ENCODE measurements at regions not wholly inside any gene's neighbourhood (a gene's known extent, or its start where the extent isn't known, plus 50 kb on each side); places are given as distances from the start of the nearest gene placed in this dataset.

DNA sequence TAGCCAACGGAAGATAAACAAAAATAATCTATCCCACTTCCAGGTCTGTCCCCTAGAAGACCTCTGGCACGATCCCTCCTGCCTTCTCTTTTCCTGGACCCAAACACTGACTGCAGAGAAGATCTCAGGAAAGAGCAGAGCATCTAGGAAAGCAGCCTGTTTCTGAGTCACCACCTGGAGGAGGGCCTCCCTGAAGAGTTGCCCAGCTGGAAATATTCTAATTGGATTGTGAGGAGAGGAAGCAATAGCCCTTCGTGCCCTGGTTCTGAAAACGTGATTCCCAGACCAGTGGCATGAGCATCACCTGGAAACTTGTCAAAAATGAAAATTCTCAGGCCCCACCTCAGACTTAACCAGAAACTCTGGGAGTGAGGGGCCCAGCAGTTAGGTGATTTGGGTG, 411.1 kb downstream of the SETD4 start:
- TF ChIP-seq ZNF16 (tag by site-specific recombination; IDR thresholded peaks at IDR 0.05; ENCODE audit: low read depth): no peak
- TF ChIP-seq REST (tag by site-specific recombination; IDR thresholded peaks at IDR 0.05): no peak
- TF ChIP-seq CTCF (tag by site-specific recombination; IDR thresholded peaks at IDR 0.05): no peak
- TF ChIP-seq ZNF138 (tag by site-specific recombination; IDR thresholded peaks at IDR 0.05; ENCODE audit: borderline replicate concordance): no peak
- TF ChIP-seq, protein P1, sequence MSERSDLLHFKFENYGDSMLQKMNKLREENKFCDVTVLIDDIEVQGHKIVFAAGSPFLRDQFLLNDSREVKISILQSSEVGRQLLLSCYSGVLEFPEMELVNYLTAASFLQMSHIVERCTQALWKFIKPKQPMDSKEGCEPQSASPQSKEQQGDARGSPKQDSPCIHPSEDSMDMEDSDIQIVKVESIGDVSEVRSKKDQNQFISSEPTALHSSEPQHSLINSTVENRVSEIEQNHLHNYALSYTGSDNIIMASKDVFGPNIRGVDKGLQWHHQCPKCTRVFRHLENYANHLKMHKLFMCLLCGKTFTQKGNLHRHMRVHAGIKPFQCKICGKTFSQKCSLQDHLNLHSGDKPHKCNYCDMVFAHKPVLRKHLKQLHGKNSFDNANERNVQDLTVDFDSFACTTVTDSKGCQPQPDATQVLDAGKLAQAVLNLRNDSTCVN (tag by site-specific recombination; optimal IDR thresholded peaks at IDR 0.05): no peak

All from HEK293 (cell line).